ENCODE measurements at regions not wholly inside any gene's neighbourhood (a gene's known extent, or its start where the extent isn't known, plus 50 kb on each side); places are given as distances from the start of the nearest gene placed in this dataset.
"Not testable (repeated sequence)": the region's sequence is repeated elsewhere in the genome, so short reads cannot be mapped to it uniquely, and the experiment has no call there.

GRCh38 chr2:82137441-82137840 lies 1832.9 kb upstream of the LRRTM1 start:
- no peak for DNase-seq

DNA sequence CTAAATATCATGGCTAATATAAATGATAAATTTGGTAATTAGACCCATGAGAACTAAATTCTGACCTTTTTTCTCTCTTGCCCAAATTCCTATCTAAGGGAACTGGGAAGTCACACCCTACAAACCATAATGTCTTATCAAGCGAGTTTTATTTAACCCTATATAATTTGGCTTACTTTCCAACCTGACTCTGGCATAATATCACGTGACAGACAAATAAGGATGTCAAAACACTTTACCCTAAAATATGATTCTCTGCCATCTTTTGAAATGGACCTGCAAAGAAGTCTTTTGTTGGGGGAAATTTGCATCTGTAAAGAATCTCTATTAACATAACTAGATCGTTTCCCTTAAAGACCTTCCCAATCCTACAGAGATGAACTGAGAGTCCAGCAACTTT lies 1823.5 kb upstream of the LRRTM1 start:
- DNase-seq = no peak

GRCh38 chr2:82124629-82125028 lies 1820.1 kb upstream of the LRRTM1 start:
- DNase-seq = no peak

- DNase-seq = no peak
Observed at GRCh38 chr2:82120654-82121053, 1816.1 kb upstream of the LRRTM1 start.

- DNase-seq = no peak
Observed at GRCh38 chr2:82120115-82120514, 1815.6 kb upstream of the LRRTM1 start.

DNA sequence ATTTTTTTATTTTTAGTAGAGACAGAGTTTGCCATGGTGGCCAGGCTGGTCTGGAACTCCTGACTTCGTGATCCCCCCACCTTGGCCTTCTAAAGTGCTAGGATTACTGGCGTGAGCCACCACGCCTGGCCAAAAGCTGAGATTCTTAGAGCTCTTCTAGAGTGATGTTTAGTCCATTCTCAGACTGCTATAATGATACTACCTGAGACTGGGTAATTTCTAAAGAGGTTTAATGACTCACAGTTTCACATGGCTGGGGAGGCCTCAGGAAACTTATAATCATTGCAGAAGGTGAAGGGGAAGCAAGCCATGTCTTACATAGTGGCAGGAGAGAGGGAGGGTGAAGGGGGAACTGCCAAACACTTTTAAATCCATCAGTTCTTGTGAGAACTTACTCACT lies 1804.9 kb upstream of the LRRTM1 start:
- DNase-seq = no peak

GRCh38 chr2:82098617-82099016 lies 1794.1 kb upstream of the LRRTM1 start:
- no peak for DNase-seq

- no peak for DNase-seq
Observed at GRCh38 chr2:82089518-82089917, 1785.0 kb upstream of the LRRTM1 start.

GRCh38 chr2:82084679-82085392 lies 1780.3 kb upstream of the LRRTM1 start:
- no peak for DNase-seq

DNA sequence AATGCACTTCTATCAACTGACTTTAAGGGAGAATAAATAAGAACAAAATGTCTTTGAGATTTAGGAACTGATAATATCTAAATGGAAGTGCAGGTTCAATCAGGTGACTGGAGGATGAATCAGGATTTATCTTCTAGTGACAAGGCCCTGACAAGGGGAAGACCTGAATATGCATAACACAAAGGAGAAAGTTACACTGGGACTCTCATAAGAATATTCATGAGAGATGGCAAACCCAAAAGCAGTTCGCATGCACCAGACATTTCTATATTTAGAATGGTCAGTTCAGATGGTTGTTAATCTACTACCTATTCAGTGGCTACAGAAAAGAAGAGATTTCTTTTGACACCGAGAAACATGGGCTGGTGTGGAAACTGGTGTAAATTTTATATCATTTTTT lies 1771.3 kb upstream of the LRRTM1 start:
- DNase-seq = no peak

DNA sequence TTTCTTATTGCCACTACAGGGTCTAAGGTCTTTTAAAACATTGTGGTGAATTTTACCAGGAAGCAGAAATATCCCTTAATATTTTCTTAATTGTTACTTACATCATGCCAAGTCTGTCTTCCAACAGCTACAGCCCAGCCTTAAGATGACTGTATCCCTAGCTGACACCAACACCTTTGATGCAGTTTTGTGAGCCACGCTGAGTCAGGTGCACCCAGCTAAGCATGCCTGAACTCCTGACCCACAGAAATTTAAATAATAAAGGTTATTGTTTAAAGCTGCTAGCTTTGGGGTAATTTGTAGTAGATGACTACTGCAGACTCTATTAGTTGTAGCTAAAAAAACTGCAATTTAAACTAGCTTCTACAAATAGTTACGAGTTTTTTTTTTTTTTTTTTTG lies 1757.9 kb upstream of the LRRTM1 start:
- no peak for DNase-seq

- no peak for DNase-seq
Observed at GRCh38 chr2:82055846-82056245, 1751.3 kb upstream of the LRRTM1 start.

GRCh38 chr2:82043867-82044266 lies 1739.3 kb upstream of the LRRTM1 start:
- DNase-seq = no peak

DNA sequence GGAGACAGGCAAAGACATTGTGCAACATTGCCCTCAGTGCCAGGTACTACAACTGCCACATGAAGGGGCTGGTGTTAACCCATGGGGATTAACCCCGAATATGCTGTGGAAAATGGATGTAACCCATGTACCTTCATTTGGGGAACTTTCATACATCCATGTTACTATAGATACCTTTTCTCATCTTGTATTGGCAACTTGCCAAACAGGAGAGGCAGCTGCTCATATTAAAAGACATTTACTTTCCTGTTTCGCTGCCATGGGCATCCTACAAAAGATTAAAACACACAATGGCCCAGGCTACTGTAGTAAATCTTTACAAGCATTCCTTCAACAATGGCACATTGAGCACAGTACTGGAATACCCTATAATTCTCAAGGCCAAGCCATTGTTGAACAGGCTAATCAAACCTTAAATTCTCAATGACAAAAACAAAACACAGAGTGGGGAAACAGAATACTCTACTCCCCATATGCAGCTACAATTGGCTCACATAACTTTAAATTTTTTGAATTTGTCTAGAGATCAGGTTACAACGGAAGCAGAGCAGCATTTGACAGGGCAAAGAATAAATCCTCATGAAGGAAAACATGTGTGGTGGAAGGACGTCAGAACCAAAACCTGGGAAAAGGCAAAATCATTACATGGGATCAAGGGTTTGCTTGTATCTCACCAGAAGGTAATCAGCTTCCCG lies 1723.5 kb upstream of the LRRTM1 start:
- DNase-seq = no peak

- no peak for DNase-seq
Observed at GRCh38 chr2:82023710-82024109, 1719.2 kb upstream of the LRRTM1 start.

DNA sequence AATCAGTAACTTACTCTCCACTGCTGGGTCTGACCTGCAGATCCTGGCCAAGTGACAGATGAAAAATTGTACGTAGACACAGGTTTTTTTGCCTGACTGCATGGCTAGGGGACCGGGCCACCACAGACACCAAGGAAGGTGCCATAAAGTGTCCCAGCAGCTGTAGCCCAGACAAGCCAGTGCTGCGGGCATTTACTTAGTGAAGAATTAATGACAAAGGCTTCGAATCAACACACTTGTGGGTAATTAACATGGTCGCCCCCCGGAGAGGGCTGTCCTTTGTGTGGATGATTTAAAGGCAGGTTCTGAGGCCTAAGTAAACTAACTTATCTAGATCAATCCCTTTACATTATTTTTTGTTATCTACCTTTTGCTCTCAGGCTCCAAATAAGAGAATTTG lies 1709.1 kb upstream of the LRRTM1 start:
- no peak for DNase-seq

GRCh38 chr2:82007071-82007664 lies 1702.6 kb upstream of the LRRTM1 start:
- DNase-seq = no peak

- not testable (repeated sequence) for DNase-seq
Observed at GRCh38 chr2:82005889-82006288, 1701.3 kb upstream of the LRRTM1 start.

GRCh38 chr2:82001614-82002013 lies 1697.1 kb upstream of the LRRTM1 start:
- no peak for DNase-seq

DNA sequence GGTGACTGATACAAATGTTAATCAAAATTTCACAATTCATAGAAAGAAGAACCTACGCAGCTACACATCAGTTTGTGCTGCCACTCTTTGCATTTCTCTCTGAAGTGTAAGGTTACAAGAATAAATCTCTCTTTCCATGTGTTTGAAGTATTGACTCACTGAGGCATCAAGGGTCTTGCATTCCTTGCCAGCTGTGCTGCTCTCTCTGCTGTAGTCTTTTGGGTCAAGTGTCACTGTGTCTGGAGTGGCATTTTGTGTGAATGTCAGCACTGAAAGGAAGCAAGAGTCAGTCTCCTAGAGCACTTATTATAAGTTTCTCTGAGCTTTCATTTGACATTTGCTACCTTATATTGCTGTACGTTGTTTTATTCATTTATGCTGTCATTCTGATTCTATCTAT lies 1696.1 kb upstream of the LRRTM1 start:
- DNase-seq = no peak

DNA sequence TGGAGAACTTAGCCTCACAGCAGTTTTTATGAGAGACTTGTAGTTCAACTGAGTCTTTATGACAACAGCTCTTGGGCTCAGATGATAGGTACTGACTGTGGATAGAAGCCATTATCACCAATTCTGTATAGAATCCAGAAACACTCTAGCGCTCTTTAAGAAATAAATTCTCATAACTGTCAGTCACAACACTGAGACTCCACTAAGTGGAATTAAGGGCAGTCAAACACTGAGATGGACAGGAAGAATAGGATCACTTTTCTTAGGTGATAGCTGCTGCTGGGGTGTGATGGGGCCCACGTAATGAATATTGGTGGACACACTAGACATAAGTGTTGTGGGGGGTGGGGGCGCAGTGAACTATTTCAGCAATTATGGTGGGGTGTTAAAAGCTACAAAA lies 1691.8 kb upstream of the LRRTM1 start:
- no peak for DNase-seq

DNA sequence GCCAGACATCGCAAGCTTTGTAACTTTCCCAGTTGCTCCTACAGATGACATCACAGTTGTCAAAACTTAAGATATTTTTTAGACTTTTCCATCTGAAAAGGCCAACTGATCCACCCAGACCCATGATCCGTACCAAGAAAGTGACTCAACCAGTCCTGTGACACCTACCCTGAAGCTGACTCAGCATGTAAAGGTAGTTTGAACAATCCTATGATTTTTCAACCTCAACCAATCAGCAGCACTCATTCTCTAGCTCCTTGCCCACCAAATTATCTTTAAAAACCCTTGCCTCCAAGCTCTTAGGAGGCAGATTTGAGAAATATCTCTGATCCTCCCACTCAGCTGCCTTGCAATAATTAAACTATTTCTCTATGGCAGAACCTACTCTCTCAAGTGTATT lies 1686.7 kb upstream of the LRRTM1 start:
- DNase-seq = no peak

DNA sequence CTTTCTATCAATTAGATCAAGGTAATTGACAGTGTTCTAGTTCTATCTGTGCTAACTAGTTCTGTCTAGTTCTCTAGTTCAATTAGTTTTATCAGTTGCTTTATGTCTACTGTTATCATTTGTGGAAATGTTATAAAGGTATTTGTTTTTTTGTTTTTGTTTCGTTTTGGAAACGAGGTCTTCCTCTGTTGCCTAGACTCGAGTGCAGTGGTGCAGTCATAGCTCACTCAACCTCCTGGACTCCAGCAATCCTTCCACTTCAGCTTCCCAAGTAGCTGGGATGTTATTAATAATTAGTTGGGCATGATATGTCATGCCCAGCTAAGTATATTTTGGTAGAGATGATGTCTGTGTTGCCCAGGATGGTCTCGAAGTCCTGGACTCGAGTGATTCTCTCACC lies 1682.8 kb upstream of the LRRTM1 start:
- DNase-seq = no peak

- no peak for DNase-seq
Observed at GRCh38 chr2:81984969-81985637, 1680.6 kb upstream of the LRRTM1 start.

Data from CD4-positive, alpha-beta T cell treated with Interleukin-4 for 1 hour (primary cell).